GM12891 (cell line): ENCODE measurements at regions not wholly inside any gene's neighbourhood (a gene's known extent, or its start where the extent isn't known, plus 50 kb on each side); places are given as distances from the start of the nearest gene placed in this dataset.

Source experiments
- POLR2A ChIP-seq: IDR thresholded peaks from 2 replicates; pipeline ENCODE4 v1.6.1; 2011; ENCODE audit warnings: low read depth, low read length, control low read depth
- POLR2AphosphoS5 ChIP-seq: IDR thresholded peaks from 2 replicates; pipeline ENCODE4 v1.6.1; 2011; ENCODE audit warnings: low read depth, low read length, control low read depth

- no peak for TF ChIP-seq POLR2A
- no peak for TF ChIP-seq POLR2AphosphoS5
These were observed 484.9 kb downstream of the NPHP4 start for GRCh38 chr1:5507340-5507739.
